GM21619 (cell line): ENCODE measurements at regions not wholly inside any gene's neighbourhood (a gene's known extent, or its start where the extent isn't known, plus 50 kb on each side); places are given as distances from the start of the nearest gene placed in this dataset.

Experiments
- ATAC-seq: cut with Tn5 transposase; IDR thresholded peaks from one replicate; pipeline ENCODE4 v1.9.1; 2021; ENCODE audit not compliant: unreplicated experiment

- ATAC-seq, result no peak
Measured at GRCh38 chr2:65802298-65802942, 370.0 kb upstream of the SPRED2 start.

DNA sequence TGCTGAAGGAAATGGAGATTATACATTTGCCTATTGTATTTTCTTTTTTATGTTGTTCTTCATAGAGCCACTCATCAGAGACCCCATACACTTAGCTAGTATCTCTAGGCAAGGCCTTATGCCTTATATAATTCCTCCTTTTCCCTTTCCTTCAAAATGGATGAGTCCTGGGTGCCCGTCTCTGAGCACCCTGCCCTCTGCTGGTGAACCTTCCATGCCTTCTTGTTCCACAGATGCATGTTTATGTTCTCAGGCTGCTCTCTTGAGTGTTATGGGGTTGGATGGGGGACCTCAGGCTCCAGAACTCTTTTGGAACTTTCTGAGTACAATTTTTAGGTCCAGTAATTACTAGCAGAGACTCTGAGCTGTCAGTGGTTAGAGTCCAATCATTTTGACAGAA, 368.6 kb upstream of the SPRED2 start:
- ATAC-seq, result no peak

DNA sequence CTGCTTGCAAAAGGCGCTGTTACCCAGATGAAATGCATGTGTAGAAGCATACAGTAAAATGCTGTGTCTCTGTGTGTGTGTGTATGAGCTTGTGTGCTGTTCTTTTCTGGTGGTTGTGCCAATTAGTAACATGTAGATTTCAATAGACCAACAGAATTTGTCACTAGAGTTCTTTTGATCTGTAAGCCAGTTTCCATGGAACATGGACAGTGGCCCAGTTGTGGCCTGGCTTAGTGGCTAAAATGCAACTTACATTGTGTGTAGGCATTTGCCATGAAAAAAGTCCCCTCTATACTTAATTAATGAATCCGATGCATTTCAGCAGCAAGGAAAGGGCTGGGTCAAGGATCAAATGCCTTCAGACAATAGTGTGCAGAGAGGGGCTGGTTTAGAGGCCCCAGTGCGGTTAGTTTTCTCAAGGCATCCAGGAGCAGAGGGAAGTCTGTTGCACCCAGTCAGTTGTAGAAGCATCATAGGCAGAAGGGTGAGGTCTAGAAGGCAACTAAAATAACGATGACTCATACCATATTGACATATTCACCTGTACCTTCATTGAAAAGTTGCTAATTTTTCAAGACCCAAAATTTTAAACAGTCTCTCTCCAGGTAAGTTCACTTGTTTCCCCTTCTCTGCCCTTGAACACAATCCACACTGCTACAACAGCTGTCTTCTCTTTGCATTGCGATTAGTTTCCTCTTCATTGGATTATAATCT, 366.9 kb upstream of the SPRED2 start:
- no peak for ATAC-seq

DNA sequence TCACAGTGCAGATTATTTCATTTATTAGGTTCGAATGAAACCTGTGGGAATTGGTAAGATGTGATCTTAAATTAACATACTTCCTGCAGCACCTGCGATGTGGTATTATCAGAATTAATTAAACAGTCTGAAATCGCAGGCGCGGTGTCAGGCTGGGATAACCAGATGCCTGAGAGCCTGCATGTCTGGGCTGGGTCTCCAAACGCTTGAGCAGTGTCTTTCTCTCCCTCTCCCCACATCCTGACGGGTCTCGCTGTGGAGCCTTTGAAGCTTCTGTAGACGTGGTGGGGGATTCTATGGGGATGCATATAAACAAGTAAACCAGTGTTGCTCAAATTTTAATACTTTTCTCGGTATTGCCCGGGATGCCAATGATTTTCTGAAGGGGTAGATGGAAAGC, 366.2 kb upstream of the SPRED2 start:
- no peak for ATAC-seq

DNA sequence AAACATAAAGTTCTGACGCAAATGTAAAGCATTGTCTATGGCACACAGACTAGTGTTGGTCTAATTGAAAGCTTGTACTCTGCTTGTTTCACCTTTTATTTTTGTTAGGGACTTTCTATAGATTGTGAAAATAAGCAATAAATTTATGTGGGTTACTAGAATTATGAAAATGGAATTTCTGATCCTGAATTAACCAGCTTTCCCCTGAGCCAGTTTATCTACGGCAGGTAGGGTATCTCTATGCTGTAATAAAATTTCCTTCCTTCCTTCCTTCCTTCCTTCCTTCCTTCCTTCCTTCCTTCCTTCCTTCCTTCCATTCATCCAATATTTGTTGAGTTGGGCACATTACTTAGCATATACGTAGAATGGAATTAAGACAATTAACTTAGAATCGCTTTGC, 362.6 kb upstream of the SPRED2 start:
- ATAC-seq, result no peak

GRCh38 chr2:65791404-65791975, 359.1 kb upstream of the SPRED2 start:
- ATAC-seq, result no peak

DNA sequence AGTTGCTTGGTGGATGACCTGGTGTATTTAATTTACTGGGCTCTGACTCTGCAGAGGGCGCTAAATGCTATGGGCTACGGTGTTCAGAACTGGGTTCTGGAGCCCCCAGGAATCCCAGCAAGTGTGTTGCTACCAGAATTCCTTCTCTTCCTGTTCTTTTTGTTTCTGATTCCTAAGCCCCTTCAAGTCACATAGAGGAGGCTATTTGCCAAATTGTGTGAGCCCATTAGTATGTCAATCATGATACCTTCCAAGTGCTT, 358.2 kb upstream of the SPRED2 start:
- ATAC-seq, result no peak

DNA sequence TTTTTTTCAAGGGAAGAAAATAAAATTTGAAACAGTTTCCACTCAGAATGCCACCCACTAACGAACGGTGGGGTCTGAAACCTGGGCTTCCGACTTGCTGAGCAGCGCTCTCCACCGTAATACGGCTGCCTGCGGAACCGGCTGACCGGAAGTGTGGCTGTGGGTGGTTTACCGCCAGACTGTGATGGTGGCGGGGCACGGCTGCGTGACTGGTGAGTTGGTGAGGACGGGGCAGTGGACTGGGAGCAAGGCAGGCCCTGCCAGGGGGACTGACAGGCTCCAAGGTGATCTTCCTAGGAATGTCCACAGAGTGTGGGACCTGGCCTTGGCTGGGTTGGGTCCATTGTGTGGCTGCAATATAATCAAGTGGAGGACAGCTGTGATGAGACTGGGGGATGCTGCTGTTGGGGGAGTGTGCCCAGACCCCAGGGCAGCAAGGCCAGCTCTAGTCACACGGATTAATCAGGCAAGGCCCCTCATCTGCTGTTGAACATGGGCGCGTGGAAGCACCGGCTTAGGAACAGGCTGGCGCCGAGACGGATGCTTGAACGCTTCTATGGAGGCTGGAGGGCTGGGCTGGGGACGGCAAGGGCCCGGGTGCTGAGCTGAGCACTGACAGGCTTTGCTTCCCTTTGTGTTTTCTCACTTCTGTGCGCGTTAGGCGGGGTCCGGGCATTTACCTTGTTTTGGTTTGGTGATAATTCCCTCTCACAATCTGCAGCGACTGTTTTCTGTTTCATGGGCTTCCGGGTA, 357.7 kb upstream of the SPRED2 start:
- ATAC-seq, result no peak

DNA sequence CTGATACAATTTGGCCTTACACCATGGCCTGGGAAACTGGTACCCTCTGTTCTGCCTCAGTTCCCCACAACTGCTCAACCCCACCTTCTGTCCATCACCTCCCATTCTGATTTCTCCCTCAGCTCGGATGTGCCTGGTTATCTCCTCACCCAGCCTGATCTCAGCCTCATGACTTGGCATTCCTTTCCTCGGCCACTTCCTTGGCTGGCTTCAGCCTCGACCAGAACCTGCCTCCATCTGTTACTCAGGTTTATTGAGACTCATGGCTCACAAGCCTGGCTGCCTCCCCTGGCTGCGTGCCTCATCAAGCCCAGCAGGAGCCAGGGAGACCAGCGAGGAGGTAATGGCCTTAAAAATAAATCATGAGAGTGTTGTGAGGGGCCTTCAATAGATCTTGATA, 356.2 kb upstream of the SPRED2 start:
- ATAC-seq, result no peak

GRCh38 chr2:65786765-65787164, 354.4 kb upstream of the SPRED2 start:
- no peak for ATAC-seq

- ATAC-seq, result no peak
Measured at GRCh38 chr2:65786007-65786717, 353.8 kb upstream of the SPRED2 start.

GRCh38 chr2:65782996-65783650, 350.7 kb upstream of the SPRED2 start:
- ATAC-seq, result no peak

GRCh38 chr2:65782186-65782585, 349.8 kb upstream of the SPRED2 start:
- no peak for ATAC-seq

DNA sequence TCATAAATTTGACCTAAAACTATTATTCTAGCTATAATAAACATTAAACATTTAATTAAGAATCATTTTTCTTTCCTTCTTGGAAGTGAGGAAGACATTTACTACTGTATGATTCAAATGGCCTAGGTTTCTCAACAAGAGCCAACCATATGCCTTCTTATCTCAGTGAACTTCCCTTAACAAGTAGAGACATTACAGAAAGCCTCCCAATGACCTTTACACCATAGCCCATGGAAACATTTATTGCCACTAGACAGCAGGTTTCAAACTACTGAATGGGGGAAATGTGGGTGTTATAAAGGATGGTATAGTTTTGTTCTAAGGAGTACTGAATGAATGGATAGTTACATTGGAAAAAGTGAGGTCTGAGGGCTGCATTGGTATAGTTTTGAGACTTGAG, 349.4 kb upstream of the SPRED2 start:
- ATAC-seq, result no peak

- ATAC-seq, result no peak
Measured at GRCh38 chr2:65779021-65779420, 346.6 kb upstream of the SPRED2 start.

- ATAC-seq, result no peak
Measured at GRCh38 chr2:65778137-65778536, 345.7 kb upstream of the SPRED2 start.

DNA sequence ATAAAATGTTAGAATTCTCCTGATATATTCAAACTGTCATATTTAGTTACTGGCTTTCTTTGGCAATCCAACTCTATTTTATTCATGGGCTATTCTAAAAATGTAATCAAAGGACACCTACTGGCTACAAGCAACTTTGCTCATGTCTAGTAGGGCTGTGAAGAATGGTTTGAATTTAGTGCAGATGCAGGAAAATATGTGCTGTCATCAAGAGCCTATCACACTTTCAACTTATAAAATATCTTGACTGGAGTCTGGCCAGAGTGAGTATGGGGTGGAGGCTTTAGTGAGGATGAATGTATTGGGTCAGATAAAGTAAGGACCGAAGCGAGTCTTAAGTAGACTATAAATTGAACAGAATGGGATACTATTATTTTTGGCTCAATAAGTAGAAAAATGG, 343.4 kb upstream of the SPRED2 start:
- no peak for ATAC-seq

GRCh38 chr2:65767946-65768345, 335.5 kb upstream of the SPRED2 start:
- ATAC-seq, result no peak

DNA sequence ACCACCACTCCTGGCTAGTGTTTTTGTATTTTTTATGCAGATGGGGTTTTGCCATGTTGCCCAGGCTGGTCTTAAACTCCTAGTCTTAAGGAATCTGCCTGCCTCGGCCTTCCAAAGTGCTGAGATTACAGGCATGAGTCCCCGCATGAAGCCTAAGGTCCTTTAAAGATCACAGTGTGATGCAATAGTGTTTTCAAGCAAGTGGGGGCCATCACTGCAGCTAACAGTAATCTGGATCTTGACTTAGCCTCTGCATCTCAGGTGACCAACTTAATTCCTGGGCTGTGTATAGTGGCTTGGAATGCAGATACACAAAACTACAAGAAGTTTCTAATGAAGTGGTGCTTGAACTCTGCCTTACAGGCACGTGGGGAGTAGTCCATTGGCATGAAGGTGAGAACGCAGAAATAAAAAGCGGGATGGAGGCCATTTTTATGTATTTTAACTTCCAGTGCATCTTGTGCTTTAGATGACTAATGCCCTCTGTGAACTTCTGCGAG, 334.4 kb upstream of the SPRED2 start:
- no peak for ATAC-seq

GRCh38 chr2:65765376-65765775, 333.0 kb upstream of the SPRED2 start:
- ATAC-seq, result no peak

DNA sequence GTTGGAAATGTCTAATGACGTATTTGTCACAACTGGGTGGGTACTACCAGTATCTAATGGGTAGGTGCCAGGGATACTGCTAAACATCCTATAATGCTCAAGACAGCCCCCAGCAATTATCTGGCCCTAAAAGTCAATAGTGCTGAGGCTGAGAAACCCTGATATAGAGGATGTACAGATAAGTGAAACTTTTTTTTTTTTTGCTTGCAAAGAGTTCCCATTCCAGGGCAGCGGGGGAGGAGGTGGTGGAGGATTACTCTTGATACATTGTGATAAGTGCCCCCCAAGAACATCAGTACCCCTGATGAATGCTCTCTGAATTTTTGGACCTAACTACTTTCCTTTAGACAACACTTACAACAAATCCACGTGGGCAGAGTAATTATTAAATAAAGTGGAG, 329.7 kb upstream of the SPRED2 start:
- ATAC-seq, result no peak
